RWPE2 (cell line): ENCODE measurements at regions not wholly inside any gene's neighbourhood (a gene's known extent, or its start where the extent isn't known, plus 50 kb on each side); places are given as distances from the start of the nearest gene placed in this dataset.

Experiments
- ATAC-seq: fragments of 200-7000 bp; cut with Tn5 transposase; 3 replicates; pipeline ENCODE4 v1.9.1; 2021; ENCODE audit warnings: low read depth
- DNase-seq: peaks from one replicate; pipeline ENCODE4 v3.0.0-alpha.2; 2020; ENCODE audit warnings: low spot score
- H3K27ac ChIP-seq: fragments of 450-650 bp; 2 replicates; pipeline ENCODE4 v1.5.1; 2017; ENCODE audit warnings: mild to moderate bottlenecking; ENCODE audit not compliant: poor library complexity, severe bottlenecking
- H3K27me3 ChIP-seq: fragments of 250-450 bp; sonication (Bioruptor Pico); 2 replicates; pipeline ENCODE4 v1.5.1; 2021; ENCODE audit warnings: mild to moderate bottlenecking, moderate library complexity; ENCODE audit not compliant: insufficient read depth, poor library complexity, severe bottlenecking
- H3K36me3 ChIP-seq: fragments of 250-450 bp; sonication (Bioruptor Pico); 2 replicates; pipeline ENCODE4 v1.5.1; 2020; ENCODE audit warnings: low read depth, mild to moderate bottlenecking, moderate library complexity
- H3K4me1 ChIP-seq: fragments of 250-450 bp; sonication (Bioruptor Pico); 2 replicates; pipeline ENCODE4 v1.5.1; 2021; ENCODE audit warnings: mild to moderate bottlenecking, moderate library complexity; ENCODE audit not compliant: insufficient read depth, poor library complexity, severe bottlenecking
- H3K4me3 ChIP-seq: fragments of 250-450 bp; sonication (Bioruptor Pico); 2 replicates; pipeline ENCODE4 v1.5.1; 2021; ENCODE audit warnings: mild to moderate bottlenecking, moderate library complexity; ENCODE audit not compliant: severe bottlenecking
- H3K9me3 ChIP-seq: fragments of 250-450 bp; sonication (Bioruptor Pico); 2 replicates; pipeline ENCODE4 v1.5.1; 2021; ENCODE audit warnings: mild to moderate bottlenecking, moderate library complexity; ENCODE audit not compliant: severe bottlenecking
- CTCF ChIP-seq: fragments of 450-650 bp; IDR thresholded peaks from one replicate; pipeline ENCODE4 v1.5.1; 2017; ENCODE audit warnings: mild to moderate bottlenecking, moderate library complexity; ENCODE audit not compliant: poor library complexity, severe bottlenecking

- H3K9me3 ChIP-seq = no peaks in the 10 kb centered on the region
- H3K27ac ChIP-seq = no peak overlapping the region
- no peak for TF ChIP-seq CTCF
- no peaks in the 10 kb centered on the region for H3K27me3 ChIP-seq
- no peak overlapping the region for H3K4me3 ChIP-seq
- DNase-seq = no peak
- H3K4me1 ChIP-seq = peaks cover 10% of the 10 kb centered on the region
- H3K36me3 ChIP-seq = no peaks in the 10 kb centered on the region
- ATAC-seq = no peak
These were observed 344.9 kb downstream of the EFNA5 start for GRCh38 chr5:107325866-107326265.

- Histone ChIP-seq H3K4me3 (no peak overlapping the region), H3K27ac (no peak overlapping the region), H3K36me3 (no peaks in the 10 kb centered on the region), H3K9me3 (no peaks in the 10 kb centered on the region), H3K27me3 (no peaks in the 10 kb centered on the region), H3K4me1 (peaks cover 10% of the 10 kb centered on the region)
- ATAC-seq (no peak), DNase-seq (no peak)
- TF ChIP-seq CTCF = no peak
These were observed 345.9 kb downstream of the EFNA5 start for GRCh38 chr5:107324809-107325208.

- H3K9me3 ChIP-seq = no peaks in the 10 kb centered on the region
- DNase-seq = no peak
- no peaks in the 10 kb centered on the region for H3K36me3 ChIP-seq
- H3K4me1 ChIP-seq = peaks cover 10% of the 10 kb centered on the region
- no peaks in the 10 kb centered on the region for H3K27me3 ChIP-seq
- no peak overlapping the region for H3K4me3 ChIP-seq
- ATAC-seq = peak; percentile 35; the same call in 1 of the 3 replicates
- TF ChIP-seq CTCF = no peak
- no peak overlapping the region for H3K27ac ChIP-seq
These were observed 346.7 kb downstream of the EFNA5 start for GRCh38 chr5:107324071-107324470.

- Histone ChIP-seq H3K27me3 (no peaks in the 10 kb centered on the region), H3K9me3 (no peaks in the 10 kb centered on the region), H3K4me3 (no peak overlapping the region), H3K27ac (no peak overlapping the region), H3K4me1 (peaks cover 10% of the 10 kb centered on the region), H3K36me3 (no peaks in the 10 kb centered on the region)
- no peak for TF ChIP-seq CTCF
- DNase-seq = no peak
- no peak for ATAC-seq
These were observed 347.2 kb downstream of the EFNA5 start for GRCh38 chr5:107323536-107323935.

- H3K27ac ChIP-seq = no peak overlapping the region
- no peak overlapping the region for H3K4me3 ChIP-seq
- H3K36me3 ChIP-seq = no peaks in the 10 kb centered on the region
- no peak for TF ChIP-seq CTCF
- H3K27me3 ChIP-seq = no peaks in the 10 kb centered on the region
- ATAC-seq = no peak
- no peak for DNase-seq
- H3K4me1 ChIP-seq = peaks cover 10% of the 10 kb centered on the region
- H3K9me3 ChIP-seq = no peaks in the 10 kb centered on the region
These were observed 347.8 kb downstream of the EFNA5 start for GRCh38 chr5:107322936-107323335.
